T-helper 2 cell treated with Interferon-gamma antibody and Interleukin-4, amounts not matched to agents 100 ng/mL and 5 ng/mL, for 36 hours (primary cell): ENCODE measurements at regions not wholly inside any gene's neighbourhood (a gene's known extent, or its start where the extent isn't known, plus 50 kb on each side); places are given as distances from the start of the nearest gene placed in this dataset.

Source experiments
- intact Hi-C: fragments of 100-400 bp; cut with micrococcal nuclease; formaldehyde crosslinking; loops from one replicate; pipeline ENCODE4 v1.15.1; 2023

GRCh38 chr4:181637186-181638105 is 605.8 kb upstream of the TENM3 start:
- intact Hi-C loops, result no loop called here

DNA sequence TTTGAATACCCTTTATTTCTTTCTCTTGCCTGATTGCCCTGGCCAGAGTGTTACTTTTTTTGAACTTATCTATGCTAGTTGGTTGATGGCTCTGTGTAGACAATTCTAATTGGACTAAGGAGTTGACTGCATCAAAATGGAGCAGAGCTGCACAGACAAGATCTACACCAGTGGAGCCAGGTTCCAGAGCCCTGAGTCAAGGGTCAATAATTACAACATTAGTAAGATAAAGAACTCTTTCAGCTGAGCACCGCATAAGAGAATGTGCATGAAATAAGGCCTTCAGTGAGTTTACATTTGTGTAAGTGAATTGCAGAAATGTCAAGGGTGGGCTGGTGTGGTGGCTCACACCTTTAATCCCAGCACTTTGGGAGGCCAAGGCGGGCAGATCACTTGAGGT is 599.7 kb upstream of the TENM3 start:
- intact Hi-C loops, result no loop called here

DNA sequence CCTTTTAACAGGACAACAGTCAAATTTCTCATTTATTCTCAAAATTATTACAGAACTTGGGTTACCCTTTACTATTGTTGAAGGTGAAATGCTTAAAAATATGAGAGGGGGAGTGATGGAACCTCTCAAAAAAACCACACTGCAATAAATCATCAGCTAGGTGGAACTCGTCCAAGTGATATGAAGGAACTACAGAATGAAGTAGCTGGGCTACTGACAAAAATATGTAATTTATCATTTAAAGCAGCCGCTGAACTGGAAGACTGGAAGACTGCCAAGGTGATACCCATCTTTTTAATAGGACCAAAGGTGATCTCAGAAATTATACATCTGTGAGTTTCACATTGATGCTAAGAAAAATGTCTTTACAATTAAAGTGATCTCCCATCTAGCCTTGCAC is 597.7 kb upstream of the TENM3 start:
- intact Hi-C loops, result no loop called here

- intact Hi-C loops, result no loop called here
Measured at GRCh38 chr4:181646864-181647263, 596.3 kb upstream of the TENM3 start.

DNA sequence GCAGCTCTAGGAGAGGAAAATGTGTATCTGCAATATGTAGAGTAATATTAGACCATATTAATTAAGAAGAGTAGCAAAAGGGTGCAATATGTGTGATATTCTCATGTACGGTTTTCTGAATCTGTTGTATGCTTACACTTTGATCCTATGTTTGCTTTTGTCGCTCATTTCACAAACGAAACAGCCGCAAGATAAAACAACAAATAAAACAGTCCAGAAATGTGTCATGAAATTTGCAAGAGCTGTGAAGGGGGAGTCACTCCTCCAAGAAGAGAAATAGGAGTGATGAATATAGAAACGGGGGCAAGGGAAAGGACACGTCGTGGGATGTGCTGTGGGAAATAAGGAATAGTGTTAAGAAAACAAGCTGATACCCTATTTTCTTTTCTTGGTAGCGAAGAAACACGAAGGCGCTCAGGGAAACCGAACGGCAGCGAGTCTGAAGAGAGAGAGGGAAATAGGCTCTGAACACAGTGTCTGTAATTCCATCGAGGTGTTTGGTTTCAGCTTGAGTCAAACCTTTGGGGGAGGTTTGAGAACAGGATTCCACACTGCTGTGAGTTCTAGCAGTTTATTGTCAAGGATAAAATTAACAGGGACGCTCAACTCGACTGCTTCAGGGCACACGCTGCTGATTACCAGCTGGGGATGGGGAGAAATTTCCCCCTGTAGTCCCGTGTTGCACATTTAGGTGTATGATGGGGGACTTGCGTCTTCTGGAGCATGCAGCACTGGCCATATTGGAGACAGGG is 595.6 kb upstream of the TENM3 start:
- intact Hi-C loops, result no loop called here

GRCh38 chr4:181650033-181650825 is 593.0 kb upstream of the TENM3 start:
- intact Hi-C loops, result no loop called here

DNA sequence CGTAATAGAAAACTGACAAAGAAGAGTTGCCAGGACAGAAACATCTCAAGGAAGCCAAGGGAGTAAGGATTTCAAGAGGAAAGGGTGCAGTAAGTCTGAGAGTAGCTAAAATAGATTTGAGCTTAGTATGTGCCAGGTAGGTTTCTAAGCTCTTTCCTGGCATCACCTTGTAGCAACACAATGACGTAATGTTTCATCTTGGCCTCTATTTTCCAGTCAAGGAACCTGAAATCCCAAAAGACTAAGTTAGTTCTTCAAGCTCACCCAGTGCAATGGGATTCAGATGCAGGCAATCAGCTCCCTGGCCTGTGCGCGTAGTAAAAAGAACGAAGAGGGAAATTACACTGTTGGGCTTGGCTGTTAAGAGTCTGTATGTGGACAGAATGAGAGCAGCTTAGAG is 586.5 kb upstream of the TENM3 start:
- intact Hi-C loops, result no loop called here

- intact Hi-C loops, result no loop called here
Measured at GRCh38 chr4:181659202-181659601, 584.0 kb upstream of the TENM3 start.

GRCh38 chr4:181659876-181660275 is 583.3 kb upstream of the TENM3 start:
- intact Hi-C loops, result no loop called here

- intact Hi-C loops, result no loop called here
Measured at GRCh38 chr4:181661090-181661489, 582.1 kb upstream of the TENM3 start.

DNA sequence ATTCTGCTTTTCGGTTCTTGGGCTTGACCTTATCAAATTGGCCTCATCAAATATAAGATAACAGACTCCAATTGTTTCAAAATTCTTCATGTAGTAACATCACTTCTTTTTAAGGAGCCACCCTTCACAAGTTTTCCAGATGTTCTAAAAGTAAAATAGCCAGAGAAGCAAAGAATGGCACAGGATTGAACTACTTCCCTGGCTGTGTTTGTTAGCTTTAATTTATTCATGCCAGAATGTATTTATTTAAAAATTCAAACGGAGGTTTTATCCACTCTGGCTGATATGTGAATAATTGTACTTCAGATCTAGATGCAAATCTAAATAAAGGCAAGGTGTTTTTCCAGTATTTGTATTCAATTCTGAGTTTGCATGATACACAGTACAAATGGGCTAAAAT is 581.3 kb upstream of the TENM3 start:
- intact Hi-C loops, result no loop called here

DNA sequence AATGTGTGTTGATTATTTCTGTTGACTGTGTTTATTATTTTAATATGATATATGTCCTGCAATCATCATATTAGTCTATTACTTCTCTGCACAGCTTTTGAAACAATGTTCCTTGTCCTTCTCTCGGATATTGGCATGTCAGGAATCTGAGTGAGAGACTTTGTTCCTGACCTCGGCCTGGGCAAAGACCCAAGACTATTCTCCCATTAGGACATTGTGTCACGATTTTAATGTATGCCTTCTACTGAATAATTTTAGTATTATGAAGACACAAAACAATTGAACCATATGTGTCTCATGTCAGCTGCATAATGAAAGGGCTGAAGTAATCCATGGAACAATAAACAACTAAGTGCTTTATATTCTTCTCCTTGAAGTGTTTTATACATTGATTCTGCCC is 580.8 kb upstream of the TENM3 start:
- intact Hi-C loops, result no loop called here

DNA sequence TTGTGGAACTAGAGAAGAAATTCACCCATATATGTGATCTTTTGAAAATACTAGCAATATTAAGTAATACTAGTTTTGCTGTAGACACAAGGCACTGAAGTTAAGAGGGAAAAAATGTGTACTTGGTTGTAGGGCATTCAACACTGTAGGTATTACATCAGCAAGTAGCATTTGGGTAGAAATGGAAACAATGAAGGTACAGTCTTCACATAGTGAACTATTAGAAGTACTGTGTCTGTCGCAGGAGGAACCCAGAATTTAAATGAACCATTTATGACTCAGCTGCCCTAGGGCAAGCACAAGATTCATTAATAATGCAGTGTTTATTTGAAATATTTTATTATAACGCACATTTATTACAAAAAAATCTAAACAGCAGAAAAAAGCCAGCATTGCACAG is 572.7 kb upstream of the TENM3 start:
- intact Hi-C loops, result no loop called here

GRCh38 chr4:181671672-181672071 is 571.5 kb upstream of the TENM3 start:
- intact Hi-C loops, result no loop called here

- intact Hi-C loops, result no loop called here
Measured at GRCh38 chr4:181672751-181673150, 570.5 kb upstream of the TENM3 start.

GRCh38 chr4:181674315-181674875 is 568.8 kb upstream of the TENM3 start:
- intact Hi-C loops, result no loop called here

DNA sequence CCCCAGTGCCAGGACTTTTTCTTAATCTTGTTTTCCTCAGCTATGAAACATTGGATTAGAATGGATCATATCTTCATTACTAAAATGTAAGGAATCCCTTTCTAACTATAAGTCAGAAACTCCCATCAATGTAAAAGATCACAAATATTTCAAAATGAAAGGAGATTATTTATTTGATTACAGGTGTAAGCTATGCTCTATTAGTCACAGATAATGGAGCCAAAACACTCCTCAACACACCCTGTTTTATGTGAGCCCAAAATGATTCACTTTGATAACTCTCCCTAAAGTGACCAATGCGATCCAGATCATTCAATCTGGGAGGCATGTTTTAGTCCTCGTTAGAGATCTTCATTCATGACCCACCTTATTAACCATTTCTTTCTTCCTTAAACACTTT is 566.7 kb upstream of the TENM3 start:
- intact Hi-C loops, result no loop called here

DNA sequence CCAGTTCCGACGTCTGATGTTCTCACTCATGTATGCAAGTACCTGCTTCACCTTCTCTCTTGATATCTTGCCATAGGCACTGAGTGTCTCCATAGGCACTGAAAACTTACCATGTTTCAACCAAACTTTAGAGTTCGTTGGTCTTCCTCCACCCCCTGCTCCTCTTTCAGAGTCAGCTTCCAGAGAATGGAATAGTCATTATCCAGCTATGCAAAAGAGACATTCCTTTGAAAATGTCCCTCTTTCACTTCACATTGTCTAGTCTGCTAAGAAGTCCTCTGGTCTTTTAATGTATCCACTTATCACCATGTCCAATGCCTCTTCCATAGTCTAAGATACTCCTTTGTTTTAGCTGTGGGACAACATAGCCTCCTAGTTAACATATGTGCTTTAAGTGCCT is 566.0 kb upstream of the TENM3 start:
- intact Hi-C loops, result no loop called here

DNA sequence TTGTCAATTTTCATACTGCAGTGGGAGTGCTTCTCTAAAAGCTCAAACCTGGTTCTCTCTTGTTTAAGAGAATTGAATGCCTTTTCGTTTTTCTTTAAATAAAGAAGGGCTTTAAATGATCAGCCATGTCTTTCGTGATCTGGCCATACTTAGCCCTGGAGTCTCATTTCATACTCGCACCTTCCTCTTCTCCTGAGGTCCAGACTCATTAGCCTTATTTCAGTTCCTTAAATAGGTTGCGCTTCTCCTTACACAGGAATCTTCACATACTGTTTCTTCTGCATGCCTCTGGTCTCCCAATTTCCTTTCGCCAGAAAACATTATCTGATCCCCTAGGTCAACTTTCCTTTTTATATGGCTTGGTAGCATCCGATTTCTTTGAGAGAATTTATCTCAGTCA is 565.6 kb upstream of the TENM3 start:
- intact Hi-C loops, result no loop called here

DNA sequence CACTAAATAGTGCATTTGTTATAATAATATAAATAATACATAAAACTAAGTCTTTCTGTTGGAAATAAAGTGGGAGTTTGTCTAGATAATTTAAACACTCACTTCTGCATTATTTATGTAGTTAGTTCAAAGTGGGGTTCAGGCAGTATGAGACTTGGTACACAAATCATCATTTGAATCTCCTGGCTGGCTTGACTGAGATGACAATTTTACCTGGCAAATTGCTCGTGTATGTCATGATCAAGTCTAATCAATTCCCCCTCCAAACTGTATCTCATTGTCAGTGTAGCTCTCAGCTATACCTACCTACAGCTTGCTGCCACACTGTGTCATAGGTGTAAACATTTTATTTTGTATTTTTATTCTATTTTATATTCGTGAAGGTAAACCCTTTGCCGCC is 563.4 kb upstream of the TENM3 start:
- intact Hi-C loops, result no loop called here

DNA sequence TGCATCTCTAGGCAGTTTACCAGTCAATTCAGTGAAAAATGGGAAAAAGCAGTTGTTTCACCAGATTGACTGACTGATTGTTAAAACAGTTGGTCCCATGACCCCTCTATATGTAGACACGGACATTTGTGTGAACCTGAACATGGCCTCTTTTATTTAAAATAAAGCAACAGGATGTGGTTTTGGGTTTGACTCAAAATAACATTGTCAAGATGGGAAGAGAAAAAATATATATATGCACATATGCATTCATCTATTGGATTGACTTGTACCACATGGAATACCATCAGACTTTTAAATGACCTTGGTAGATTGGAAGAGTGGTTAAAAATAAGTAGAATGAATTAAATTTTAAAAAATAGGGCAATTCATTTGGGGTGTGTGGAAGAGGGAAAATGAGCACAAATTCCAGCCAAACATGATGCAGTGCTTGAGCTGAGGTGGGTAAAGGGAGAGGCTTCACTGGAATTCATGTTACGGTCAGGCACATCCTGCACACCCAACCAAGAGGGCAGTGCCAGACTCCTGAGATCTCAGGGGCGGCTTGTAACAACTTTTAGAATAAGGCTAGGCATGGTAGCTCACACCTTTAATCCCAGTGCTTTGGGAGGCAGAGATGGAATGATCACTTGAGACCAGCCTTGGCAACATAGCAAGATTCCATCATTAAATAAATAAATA is 560.7 kb upstream of the TENM3 start:
- intact Hi-C loops, result no loop called here
